Right renal pelvis (tissue), 4 donors: ENCODE measurements at regions not wholly inside any gene's neighbourhood (a gene's known extent, or its start where the extent isn't known, plus 50 kb on each side); places are given as distances from the start of the nearest gene placed in this dataset.

Source experiments
- DNase-seq, 4 donors: peaks; one replicate each; pipeline ENCODE4 v3.0.0-alpha.2; 2013; ENCODE audit warnings: low read depth in 4 of 4, low spot score in 3 of 4, missing footprints in 1 of 4

DNA sequence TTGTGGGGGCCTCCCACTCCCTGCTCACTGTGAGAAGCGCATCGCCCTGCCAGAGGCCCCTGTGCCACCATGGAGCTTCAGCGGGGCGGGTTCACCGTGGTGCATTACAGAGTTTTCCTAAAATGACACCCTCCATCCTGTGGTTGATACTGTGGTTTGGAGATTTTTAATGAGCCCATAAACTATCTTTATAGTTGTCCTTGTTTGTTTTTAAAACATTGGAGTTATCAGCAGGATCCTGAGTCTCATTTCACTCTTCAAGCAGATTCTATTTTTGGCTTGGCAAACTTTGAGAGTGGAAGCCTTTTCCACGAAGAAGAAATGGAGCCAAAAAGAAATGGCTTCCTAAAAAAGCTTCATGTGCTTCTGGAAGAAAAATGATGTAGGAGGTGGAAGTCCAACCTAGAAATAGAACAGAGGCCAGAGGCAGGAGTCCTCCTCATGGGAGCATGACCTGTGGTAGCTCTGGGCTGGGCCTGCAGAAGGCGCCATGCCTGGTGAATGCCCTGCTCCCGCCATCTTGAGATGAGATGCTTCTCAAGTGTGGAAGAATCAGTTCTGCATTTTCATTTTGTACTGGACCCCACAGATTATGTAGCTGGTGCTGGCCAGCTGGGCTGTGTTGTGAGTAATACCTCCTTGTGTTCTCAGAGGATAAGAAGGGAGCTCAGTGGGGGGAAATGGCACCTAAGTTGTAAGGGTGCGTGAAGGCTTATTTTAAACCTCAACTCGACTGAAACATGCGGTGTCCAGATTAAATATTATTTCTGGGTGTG, 79.0 kb upstream of the RAI14 start:
- DNase-seq, result no peak

DNA sequence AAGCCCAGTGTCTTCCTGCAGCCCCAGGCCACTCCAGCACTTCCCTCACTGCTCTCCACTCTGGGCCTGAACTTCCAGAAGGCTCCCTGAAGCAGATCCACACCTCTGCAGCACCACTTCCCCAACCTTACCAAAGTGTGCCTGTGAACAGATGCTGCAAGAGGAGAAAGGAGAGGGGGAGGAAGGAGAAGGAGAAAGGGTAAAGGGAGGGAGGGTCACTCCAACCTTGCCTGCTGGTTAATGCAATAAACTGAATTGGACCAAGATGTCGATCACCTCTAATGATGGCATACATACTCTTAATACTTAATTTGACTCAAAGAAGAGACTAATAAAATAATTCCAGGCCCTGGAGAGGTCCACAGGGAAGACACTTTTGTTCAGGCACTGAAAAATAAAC, 77.2 kb upstream of the RAI14 start:
- no peak for DNase-seq

DNA sequence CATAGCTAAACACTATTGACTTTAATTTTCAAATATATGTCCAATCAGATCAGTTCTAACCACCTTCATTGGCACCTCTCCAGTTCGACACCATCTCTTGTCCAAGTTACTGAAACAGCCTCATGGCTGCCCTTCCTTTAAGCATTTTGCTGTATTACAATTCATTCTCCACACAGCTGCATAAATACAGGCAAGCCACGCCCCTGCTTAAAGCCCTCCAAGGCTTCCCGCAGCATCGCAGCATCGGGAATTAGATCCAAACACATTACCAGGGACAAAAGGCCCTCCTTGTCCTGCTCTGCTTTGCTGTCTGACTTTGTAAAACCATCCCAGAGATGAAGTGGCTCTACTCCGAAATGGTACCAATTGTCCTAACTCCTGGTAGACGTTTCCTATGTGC, 75.1 kb upstream of the RAI14 start:
- DNase-seq, result no peak

DNA sequence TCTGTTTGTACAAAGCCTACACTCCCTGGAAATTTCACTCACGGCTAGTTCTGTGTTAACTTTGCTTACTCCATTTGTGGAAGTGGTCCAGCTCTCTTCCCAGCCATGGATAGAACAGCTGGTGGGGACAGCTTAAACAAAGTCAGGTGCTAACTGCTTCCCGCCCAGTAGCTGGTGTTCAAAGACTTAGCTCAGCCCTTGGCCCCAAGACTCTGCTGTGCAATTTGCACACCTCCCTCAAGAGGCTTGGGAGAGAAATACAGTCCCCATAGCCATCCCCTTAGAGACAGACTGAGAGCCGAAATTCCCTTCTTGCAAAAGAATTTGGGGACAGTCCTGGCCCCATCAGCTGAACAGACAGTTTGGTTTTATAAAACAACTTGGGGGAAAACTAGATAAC, 73.8 kb upstream of the RAI14 start:
- DNase-seq, result no peak

DNA sequence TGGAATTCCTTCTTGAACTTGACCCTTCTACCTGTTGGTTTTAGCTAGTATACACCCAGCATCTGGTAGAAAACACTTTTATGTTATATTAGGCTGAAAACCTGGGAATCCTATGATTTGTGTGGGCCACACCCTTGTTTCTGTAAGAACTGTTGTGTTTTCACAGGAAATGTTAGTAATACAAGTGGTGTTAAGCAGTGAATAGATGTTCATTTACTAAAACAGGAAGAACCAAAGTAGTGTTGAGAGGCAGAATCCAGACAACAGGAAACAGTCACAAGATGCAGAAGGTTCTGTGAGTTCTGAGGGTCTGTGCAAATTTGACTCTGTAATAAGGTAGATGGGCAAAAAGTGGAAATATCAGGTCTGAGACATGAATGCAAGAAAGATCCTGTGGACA, 73.0 kb upstream of the RAI14 start:
- no peak for DNase-seq

DNA sequence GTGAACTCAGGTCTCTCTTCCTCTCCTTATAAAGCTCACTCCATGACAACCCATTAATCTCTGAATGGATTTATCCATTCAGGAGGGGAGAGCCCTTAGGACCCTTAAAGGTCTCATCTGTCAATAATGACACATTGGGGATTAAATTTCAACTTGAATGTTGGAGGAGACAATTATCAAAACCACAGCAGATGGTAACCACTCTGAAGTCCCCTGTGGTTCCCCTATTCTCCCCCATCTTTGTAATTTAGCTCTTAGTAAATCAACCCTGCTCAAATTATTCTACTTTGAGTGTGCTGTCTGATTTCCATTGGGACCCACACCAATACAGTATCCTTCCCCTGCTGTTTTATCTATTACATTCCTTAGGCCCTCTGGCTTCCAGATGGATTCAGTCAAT, 72.0 kb upstream of the RAI14 start:
- DNase-seq, result no peak

DNA sequence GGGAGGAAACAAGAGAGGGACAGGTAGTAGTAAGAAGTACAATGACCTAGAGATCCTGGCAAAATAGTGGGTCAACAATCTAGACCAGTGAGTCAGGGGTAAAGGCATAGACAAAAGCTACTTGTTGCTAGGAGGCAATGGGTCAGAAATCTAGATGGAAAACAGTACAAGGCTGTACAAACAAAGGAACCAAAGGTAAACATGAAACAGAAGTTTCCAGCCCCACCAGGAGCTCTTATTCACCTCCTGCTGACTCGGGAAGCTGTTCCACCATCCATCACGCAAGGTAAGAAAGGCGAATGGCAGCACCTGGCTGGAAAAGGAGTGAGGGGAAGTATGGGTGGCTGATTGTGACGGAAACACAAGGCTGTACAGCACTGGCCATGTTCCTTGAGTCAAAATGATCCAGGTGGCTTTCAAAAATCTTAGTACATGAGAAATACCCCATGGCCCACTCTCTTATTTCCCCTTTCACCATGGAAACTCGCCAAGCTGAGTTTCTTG, 70.5 kb upstream of the RAI14 start:
- DNase-seq, result no peak

DNA sequence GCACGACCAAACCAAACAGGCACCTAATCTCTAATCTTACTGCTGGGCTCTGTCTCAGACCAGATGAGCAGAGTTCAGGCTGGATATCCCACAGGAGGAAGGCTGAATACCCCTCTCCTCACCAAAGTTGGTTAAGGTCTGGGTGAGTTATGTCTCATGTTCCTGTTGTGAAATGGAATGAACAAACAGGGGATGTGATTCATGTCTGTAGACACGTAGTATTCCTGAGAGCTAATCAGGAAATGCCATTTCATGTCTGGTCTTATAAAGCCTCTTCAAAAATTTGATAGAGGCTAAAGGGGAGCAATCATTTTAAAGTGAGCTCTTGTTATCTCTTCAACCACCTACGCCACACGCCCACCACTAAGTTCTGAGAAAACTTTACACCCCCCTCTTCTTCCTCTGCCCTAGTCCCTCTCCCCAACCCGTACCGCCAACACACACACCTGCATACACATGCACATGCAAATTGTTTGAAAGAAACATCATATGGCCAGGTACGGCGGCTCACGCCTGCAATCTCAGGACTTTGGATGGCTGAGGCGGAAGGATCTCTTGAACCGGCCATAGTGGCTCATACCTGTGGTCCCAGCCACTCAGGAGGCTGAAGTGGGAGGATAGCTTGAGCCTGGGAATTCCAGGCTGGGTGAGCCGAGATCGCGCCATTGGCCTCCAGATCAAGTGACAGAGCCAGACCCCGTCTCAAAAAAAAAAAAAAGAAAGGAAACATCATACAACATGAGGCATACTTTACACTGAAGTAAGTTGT, 69.8 kb upstream of the RAI14 start:
- DNase-seq, result no peak

DNA sequence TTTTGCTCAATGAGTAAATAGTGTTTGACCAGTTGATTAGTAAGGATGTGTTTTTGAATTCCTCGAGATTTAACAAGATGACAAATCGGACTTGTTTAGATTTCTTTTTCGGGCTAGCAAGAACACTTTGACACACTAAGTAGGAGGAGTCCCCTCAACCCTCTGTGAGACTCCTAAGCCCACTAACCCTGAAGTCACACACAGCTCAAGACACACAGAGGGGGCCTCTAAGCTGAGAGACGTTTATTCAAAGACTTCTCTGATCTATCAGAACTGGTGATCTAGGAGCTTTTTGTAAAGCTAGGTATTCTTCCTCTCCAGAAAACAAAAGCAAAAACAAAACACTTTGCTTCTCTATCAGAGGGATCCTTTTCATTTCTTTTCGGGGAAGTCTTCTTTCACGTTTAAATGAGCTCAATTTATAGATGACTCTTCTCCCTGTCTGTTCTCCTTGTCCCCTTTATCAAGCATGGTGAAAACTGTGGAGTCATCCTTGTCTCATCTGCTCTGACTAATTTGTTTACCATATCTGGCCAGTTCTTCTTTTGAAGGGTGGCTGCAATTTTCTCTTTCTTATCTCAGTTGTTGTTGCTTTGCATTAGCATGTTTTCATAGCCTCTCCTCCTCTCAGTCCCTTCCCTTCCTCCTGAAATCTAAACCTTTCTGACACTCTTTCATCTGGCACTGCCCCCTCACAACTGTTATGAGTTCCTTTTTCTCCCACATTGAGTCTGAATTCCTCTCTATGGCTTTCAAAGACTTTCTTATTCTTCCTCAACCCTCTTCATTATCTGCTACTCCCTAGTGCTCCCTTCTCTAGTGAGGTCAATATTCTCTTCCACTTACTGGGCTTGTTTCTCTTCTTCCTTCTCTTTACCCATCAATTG, 68.5 kb upstream of the RAI14 start:
- DNase-seq, result no peak

DNA sequence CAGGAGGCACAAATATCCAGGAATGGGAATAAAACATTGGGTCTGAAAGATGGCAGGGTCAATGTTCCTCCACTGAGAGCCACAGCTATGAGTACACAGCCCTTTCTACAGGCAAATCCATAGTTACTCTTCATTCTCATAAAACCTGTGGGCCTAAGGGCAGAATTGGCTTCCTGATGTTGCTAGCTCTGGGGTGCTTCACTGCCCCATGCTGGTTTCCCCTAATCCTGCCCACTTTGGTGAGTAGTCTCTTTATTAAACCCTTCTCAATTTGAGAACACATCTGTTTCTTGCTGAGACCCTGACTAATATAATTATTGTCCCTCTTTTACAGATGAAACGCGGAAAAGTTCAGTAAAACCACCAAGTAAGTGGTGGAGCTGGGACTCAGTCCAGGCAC, 66.3 kb upstream of the RAI14 start:
- no peak for DNase-seq

DNA sequence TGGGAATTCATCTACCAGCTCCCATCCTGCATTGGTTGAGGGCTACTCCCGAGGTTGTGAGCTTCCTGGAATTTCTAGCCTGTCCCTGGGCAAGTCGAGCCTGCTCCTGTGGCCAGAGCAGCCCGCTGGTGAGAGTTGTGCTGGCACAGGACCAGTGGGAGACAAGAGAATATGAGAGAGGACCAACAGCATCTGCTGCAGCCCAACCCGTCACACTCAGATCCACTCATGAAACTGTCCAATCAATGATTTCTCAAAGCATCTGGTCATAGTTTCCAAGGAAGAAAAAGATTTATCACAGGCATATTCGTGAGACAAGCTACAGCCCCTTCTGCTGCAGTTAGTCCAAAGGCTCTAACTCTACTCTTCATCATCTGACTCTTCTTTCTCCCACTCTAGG, 64.4 kb upstream of the RAI14 start:
- no peak for DNase-seq

DNA sequence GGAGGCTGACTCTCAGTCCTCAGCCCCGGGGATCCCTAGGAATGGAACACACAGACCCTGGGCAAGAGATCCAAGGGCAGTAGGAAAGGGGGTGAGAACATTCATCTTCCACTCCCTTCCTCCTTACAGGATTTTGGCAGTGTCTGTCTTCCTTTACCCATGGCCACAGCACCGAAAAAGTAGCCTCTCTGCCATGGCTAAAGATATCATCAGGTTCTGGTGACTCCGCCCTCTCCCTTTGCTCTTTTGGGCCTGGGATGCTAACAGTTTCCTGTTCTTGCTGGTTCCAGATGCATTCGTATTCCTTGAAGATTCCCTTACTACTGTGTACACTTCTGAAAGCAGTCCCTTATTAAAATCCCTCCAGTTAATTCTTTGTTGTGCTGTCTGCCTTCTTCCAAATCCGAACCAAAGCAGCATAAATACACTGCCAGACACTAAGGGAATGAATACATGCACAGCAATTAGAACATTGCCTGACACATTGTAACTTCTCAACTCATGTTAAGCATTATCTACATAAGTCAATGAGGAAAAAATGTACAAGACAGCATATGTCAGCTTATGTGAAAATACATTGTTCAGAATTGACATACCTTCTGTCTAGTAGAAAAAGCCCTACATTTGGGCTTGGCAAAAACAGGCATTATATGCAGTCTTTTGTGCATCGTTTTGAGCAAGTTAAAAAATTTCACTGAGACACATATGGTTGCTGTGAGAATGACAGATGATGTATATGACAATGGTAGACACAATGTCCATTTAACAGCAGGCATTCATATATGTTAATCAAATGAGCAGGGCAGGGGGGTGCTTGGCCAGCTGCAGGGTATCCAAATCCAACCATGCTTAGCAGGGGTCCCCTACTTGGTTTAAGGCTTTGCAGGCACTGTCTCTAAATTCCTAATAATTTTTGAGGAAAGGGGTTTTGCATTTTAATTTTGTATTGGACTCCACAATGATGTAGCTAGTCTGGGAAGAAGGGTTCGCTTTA, 58.8 kb upstream of the RAI14 start:
- no peak for DNase-seq

DNA sequence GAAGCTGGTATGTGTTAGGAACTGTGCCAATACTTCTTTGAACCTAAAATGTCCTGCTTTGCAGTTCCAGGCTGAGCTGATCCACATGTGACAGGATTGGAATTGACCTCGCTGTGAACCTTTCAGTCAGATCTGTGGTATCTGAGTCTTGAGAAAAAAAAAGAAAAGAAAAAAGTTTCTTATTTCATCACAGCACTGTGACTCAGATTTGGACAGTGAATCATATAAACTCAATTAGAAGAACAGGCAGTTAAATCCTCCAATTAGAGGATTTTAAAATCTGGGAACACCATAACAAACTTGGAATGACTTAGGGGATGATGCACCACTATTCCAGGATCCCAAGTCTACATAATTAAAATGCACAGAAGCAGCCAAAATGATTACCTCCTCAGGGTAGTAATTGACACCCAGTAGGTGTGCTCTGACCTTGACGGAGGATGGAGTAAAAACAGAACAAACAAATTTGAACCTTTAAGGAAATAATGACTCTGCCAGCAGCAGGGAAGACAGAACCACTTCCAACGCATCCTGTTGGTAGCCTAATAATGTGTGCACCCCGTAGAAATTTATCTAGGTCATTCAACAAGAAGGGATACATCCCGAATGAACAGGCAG, 57.8 kb upstream of the RAI14 start:
- no peak for DNase-seq

DNA sequence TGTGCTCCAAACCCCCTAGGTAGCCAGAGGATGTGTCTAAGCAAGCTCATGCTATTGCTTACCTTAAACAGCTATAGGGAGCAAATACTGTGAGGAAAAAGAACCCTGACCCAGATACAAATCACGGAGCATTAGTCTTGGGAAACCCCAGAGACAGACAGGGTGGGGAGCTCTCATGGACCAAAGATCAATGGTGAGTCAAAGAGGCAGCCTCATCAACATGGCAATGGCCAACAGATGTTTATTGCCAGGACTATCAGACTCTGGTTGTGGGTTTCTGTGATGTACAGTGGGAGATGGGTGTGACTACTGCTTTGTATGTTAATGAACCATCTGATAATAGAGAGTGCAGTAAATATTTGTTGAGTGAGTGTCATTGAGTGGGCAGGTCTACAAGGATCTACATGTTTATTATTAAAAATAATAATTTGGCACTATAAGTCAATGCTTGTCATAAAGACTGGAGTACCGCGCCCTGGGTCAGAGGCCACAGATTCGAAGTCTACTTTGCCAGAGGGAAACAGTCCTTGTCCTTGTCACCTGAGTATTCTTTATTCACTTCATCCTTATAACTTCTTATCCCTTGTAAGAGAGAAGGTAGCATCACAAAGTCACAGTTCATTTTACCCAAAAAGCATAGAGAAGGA, 56.5 kb upstream of the RAI14 start:
- DNase-seq, result no peak

DNA sequence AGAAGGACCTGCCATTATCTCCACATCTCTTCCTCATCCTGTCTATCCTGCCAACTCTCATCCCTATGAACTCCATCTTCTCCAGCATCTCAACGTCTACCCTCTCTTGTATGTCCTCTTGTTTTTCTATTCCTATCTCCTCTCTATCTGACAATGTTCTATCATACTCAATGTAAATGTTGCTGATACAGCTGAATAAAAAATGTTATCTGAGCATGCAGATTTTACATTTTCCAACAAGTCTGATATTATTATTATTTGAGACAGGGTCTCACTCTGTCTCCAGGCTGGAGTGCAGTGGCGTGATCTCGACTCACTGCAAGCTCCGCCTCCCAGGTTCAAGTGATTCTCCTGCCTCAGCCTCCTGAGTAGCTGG, 56.0 kb upstream of the RAI14 start:
- DNase-seq, result no peak

DNA sequence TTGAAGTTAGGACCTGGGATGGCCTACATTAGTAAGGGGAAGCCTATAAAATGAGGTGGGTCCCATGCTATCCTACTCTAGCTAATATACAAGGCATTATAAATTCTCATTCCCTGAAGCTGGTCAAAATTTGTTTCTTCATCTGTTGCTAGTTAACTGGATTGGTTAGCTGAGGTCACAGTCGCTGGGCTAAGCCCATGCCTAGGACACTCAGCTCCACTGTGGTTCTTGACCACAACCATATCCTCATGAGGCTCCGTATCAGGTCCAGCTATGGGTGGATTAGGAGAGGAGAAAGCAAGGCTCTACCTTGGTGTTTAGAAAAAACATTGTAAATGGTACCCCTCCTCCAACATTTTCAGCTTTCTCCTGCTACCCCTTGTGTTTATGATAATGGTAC, 52.8 kb upstream of the RAI14 start:
- DNase-seq, result no peak

DNA sequence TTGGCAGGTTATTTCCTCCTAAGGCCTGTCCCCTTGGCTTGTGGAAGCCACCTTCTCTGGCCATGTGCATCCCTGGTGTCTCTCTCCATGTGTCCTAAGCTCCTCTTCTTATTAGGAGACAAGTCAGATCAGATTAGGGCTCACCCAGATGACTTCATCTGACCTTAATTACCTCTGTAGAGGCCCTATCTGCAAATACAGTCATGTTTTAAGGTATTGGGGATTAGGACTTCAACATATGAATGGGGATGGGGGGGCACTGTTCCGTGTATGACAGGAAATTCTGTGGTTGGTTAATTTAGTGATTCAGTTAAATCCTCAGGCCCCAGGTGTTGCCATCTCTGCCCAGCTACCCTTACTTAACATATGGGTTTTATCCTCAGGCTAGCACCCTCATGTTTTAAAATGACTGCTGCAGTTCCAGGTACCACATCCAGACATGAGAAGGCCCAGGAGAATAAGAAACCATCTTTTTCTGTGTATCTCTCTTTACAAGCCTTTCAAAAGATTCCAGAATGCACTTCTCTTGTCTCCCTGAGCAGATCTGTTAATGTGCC, 51.9 kb upstream of the RAI14 start:
- no peak for DNase-seq

DNA sequence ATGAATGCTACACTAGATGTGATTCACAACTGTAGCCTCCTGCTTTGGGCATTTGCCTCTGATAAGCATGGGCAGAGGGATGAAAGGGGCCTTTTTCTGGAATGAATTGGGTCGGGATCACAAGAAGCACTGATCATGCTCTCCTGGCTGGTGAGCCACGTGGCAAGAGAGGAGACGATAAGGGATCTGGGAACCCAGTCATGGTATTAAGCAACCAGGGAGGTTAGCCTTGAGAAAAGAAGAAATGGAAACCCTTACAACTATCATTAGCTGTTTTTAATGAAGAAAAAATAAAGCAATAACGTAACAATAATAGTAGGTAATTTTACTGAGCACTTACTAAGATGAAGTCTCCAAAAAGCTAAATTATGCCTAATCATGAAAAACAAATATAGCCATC, 50.0 kb upstream of the RAI14 start:
- no peak for DNase-seq
